ENCODE measurements at regions not wholly inside any gene's neighbourhood (a gene's known extent, or its start where the extent isn't known, plus 50 kb on each side); places are given as distances from the start of the nearest gene placed in this dataset.

- H3K36me3 Mint-ChIP-seq, result no peaks in the 10 kb centered on the region
- no peak overlapping the region for H3K4me3 ChIP-seq (ENCODE audit: low read length)
- intact Hi-C loops (cut with micrococcal nuclease), result loop anchor here in 1 of 2 donors (5.0 kb wide), 1 partner anchor 509 kb away; no protein-coding TSS in a partner anchor
- ChIA-PET POLR2A (no interaction called here), CTCF (no interaction called here)
- no peaks in the 10 kb centered on the region for H3K9me3 ChIP-seq (ENCODE audit: control insufficient read depth in 2 of 3, low read length in 3 of 3)
- no peaks in the 10 kb centered on the region for H3K36me3 ChIP-seq (ENCODE audit: control insufficient read depth in 2 of 3, insufficient read depth in 3 of 3, low read length in 3 of 3)
- H3K4me1 ChIP-seq (ENCODE audit: control insufficient read depth in 2 of 2, insufficient read depth in 2 of 2, low read length in 2 of 2), result no peaks in the 10 kb centered on the region
- DNase-seq (no peak), ATAC-seq (no peak)
- H3K27me3 Mint-ChIP-seq, result no peaks in the 10 kb centered on the region
- no peak overlapping the region for H3K4me3 Mint-ChIP-seq
- peaks cover 0 to 12% (median 3%) of the 10 kb centered on the region in 11 donors for H3K9me3 Mint-ChIP-seq
- no peaks in the 10 kb centered on the region for H3K27me3 ChIP-seq (ENCODE audit: control insufficient read depth in 2 of 2, insufficient read depth in 2 of 2, low read length in 2 of 2)
- no peaks in the 10 kb centered on the region for H3K4me1 Mint-ChIP-seq
- no peak overlapping the region for H3K27ac ChIP-seq (ENCODE audit: low read depth, low read length)
- H3K27ac Mint-ChIP-seq, result no peak overlapping the region
Measured at GRCh38 chr11:42772886-42773285, 538.9 kb upstream of the API5 start.

GRCh38 chr11:42773729-42774128, 538.1 kb upstream of the API5 start:
- Histone ChIP-seq H3K9me3 (ENCODE audit: control insufficient read depth in 2 of 3, low read length in 3 of 3) (no peaks in the 10 kb centered on the region), H3K36me3 (ENCODE audit: control insufficient read depth in 2 of 3, insufficient read depth in 3 of 3, low read length in 3 of 3) (no peaks in the 10 kb centered on the region), H3K4me3 (ENCODE audit: low read length) (no peak overlapping the region), H3K27ac (ENCODE audit: low read depth, low read length) (no peak overlapping the region), H3K4me1 (ENCODE audit: control insufficient read depth in 2 of 2, insufficient read depth in 2 of 2, low read length in 2 of 2) (no peaks in the 10 kb centered on the region), H3K27me3 (ENCODE audit: control insufficient read depth in 2 of 2, insufficient read depth in 2 of 2, low read length in 2 of 2) (no peaks in the 10 kb centered on the region)
- CTCF ChIA-PET, result no interaction called here
- peaks cover 0 to 8% (median 2%) of the 10 kb centered on the region in 11 donors for H3K9me3 Mint-ChIP-seq
- DNase-seq, result no peak
- no peaks in the 10 kb centered on the region for H3K27me3 Mint-ChIP-seq
- no peaks in the 10 kb centered on the region for H3K36me3 Mint-ChIP-seq
- no peaks in the 10 kb centered on the region for H3K4me1 Mint-ChIP-seq
- POLR2A ChIA-PET, result no interaction called here
- no peak overlapping the region for H3K27ac Mint-ChIP-seq
- ATAC-seq, result no peak
- intact Hi-C loops (cut with micrococcal nuclease), result loop anchor here in 1 of 2 donors (5.0 kb wide), 1 partner anchor 509 kb away; no protein-coding TSS in a partner anchor
- H3K4me3 Mint-ChIP-seq, result no peak overlapping the region

GRCh38 chr11:42774567-42774966, 537.2 kb upstream of the API5 start:
- Histone ChIP-seq H3K4me3 (ENCODE audit: low read length) (no peak overlapping the region), H3K4me1 (ENCODE audit: control insufficient read depth in 2 of 2, insufficient read depth in 2 of 2, low read length in 2 of 2) (no peaks in the 10 kb centered on the region), H3K9me3 (ENCODE audit: control insufficient read depth in 2 of 3, low read length in 3 of 3) (no peaks in the 10 kb centered on the region), H3K27me3 (ENCODE audit: control insufficient read depth in 2 of 2, insufficient read depth in 2 of 2, low read length in 2 of 2) (no peaks in the 10 kb centered on the region), H3K27ac (ENCODE audit: low read depth, low read length) (no peak overlapping the region), H3K36me3 (ENCODE audit: control insufficient read depth in 2 of 3, insufficient read depth in 3 of 3, low read length in 3 of 3) (no peaks in the 10 kb centered on the region)
- ChIA-PET POLR2A (no interaction called here), CTCF (no interaction called here)
- H3K27me3 Mint-ChIP-seq, result no peaks in the 10 kb centered on the region
- ATAC-seq (no peak), DNase-seq (no peak)
- peaks cover 0 to 8% (median 2%) of the 10 kb centered on the region in 11 donors for H3K9me3 Mint-ChIP-seq
- H3K4me1 Mint-ChIP-seq, result no peaks in the 10 kb centered on the region
- no peaks in the 10 kb centered on the region for H3K36me3 Mint-ChIP-seq
- H3K27ac Mint-ChIP-seq, result no peak overlapping the region
- intact Hi-C loops (cut with micrococcal nuclease), result loop anchor here in 1 of 2 donors (5.0 kb wide), 1 partner anchor 508 kb away; no protein-coding TSS in a partner anchor
- no peak overlapping the region for H3K4me3 Mint-ChIP-seq

- Histone ChIP-seq H3K9me3 (ENCODE audit: control insufficient read depth in 2 of 3, low read length in 3 of 3) (no peaks in the 10 kb centered on the region), H3K36me3 (ENCODE audit: control insufficient read depth in 2 of 3, insufficient read depth in 3 of 3, low read length in 3 of 3) (no peaks in the 10 kb centered on the region), H3K4me1 (ENCODE audit: control insufficient read depth in 2 of 2, insufficient read depth in 2 of 2, low read length in 2 of 2) (no peaks in the 10 kb centered on the region), H3K27me3 (ENCODE audit: control insufficient read depth in 2 of 2, insufficient read depth in 2 of 2, low read length in 2 of 2) (no peaks in the 10 kb centered on the region), H3K4me3 (ENCODE audit: low read length) (no peak overlapping the region), H3K27ac (ENCODE audit: low read depth, low read length) (no peak overlapping the region)
- CTCF ChIA-PET, result no interaction called here
- intact Hi-C loops (cut with micrococcal nuclease), result no loop called here
- no peak overlapping the region for H3K4me3 Mint-ChIP-seq
- H3K27me3 Mint-ChIP-seq, result no peaks in the 10 kb centered on the region
- POLR2A ChIA-PET, result no interaction called here
- ATAC-seq (no peak), DNase-seq (no peak)
- no peaks in the 10 kb centered on the region for H3K36me3 Mint-ChIP-seq
- no peak overlapping the region for H3K27ac Mint-ChIP-seq
- H3K9me3 Mint-ChIP-seq, result peaks cover 0 to 6% (median 2%) of the 10 kb centered on the region in 11 donors
- H3K4me1 Mint-ChIP-seq, result no peaks in the 10 kb centered on the region
Measured at GRCh38 chr11:42777776-42778175, 534.0 kb upstream of the API5 start.

GRCh38 chr11:42778193-42778592, 533.6 kb upstream of the API5 start:
- H3K4me1 Mint-ChIP-seq, result no peaks in the 10 kb centered on the region
- ATAC-seq, result no peak
- no peaks in the 10 kb centered on the region for H3K4me1 ChIP-seq (ENCODE audit: control insufficient read depth in 2 of 2, insufficient read depth in 2 of 2, low read length in 2 of 2)
- no peak overlapping the region for H3K27ac Mint-ChIP-seq
- intact Hi-C loops (cut with micrococcal nuclease), result no loop called here
- H3K4me3 Mint-ChIP-seq, result no peak overlapping the region
- ChIA-PET CTCF (no interaction called here), POLR2A (no interaction called here)
- no peak for DNase-seq
- no peaks in the 10 kb centered on the region for H3K36me3 ChIP-seq (ENCODE audit: control insufficient read depth in 2 of 3, insufficient read depth in 3 of 3, low read length in 3 of 3)
- H3K27me3 ChIP-seq (ENCODE audit: control insufficient read depth in 2 of 2, insufficient read depth in 2 of 2, low read length in 2 of 2), result no peaks in the 10 kb centered on the region
- no peaks in the 10 kb centered on the region for H3K36me3 Mint-ChIP-seq
- no peak overlapping the region for H3K27ac ChIP-seq (ENCODE audit: low read depth, low read length)
- H3K9me3 Mint-ChIP-seq, result peaks cover 0 to 6% (median 2%) of the 10 kb centered on the region in 11 donors
- no peaks in the 10 kb centered on the region for H3K9me3 ChIP-seq (ENCODE audit: control insufficient read depth in 2 of 3, low read length in 3 of 3)
- H3K27me3 Mint-ChIP-seq, result no peaks in the 10 kb centered on the region
- H3K4me3 ChIP-seq (ENCODE audit: low read length), result no peak overlapping the region

- ChIA-PET POLR2A (no interaction called here), CTCF (no interaction called here)
- Histone ChIP-seq H3K9me3 (ENCODE audit: control insufficient read depth in 2 of 3, low read length in 3 of 3) (no peaks in the 10 kb centered on the region), H3K27ac (ENCODE audit: low read depth, low read length) (no peak overlapping the region), H3K36me3 (ENCODE audit: control insufficient read depth in 2 of 3, insufficient read depth in 3 of 3, low read length in 3 of 3) (no peaks in the 10 kb centered on the region), H3K4me3 (ENCODE audit: low read length) (no peak overlapping the region), H3K27me3 (ENCODE audit: control insufficient read depth in 2 of 2, insufficient read depth in 2 of 2, low read length in 2 of 2) (no peaks in the 10 kb centered on the region), H3K4me1 (ENCODE audit: control insufficient read depth in 2 of 2, insufficient read depth in 2 of 2, low read length in 2 of 2) (no peaks in the 10 kb centered on the region)
- H3K4me3 Mint-ChIP-seq, result no peak overlapping the region
- intact Hi-C loops (cut with micrococcal nuclease), result no loop called here
- DNase-seq, result no peak
- peaks cover 0 to 6% (median 1%) of the 10 kb centered on the region in 11 donors for H3K9me3 Mint-ChIP-seq
- no peak for ATAC-seq
- no peaks in the 10 kb centered on the region for H3K27me3 Mint-ChIP-seq
- H3K27ac Mint-ChIP-seq, result no peak overlapping the region
- no peaks in the 10 kb centered on the region for H3K36me3 Mint-ChIP-seq
- H3K4me1 Mint-ChIP-seq, result no peaks in the 10 kb centered on the region
Measured at GRCh38 chr11:42779555-42779954, 532.2 kb upstream of the API5 start.

GRCh38 chr11:42786981-42787380, 524.8 kb upstream of the API5 start:
- POLR2A ChIA-PET, result no interaction called here
- peaks cover 0 to 11% (median 5%) of the 10 kb centered on the region in 11 donors for H3K9me3 Mint-ChIP-seq
- H3K27me3 Mint-ChIP-seq, result no peaks in the 10 kb centered on the region
- intact Hi-C loops (cut with micrococcal nuclease), result no loop called here
- H3K4me3 ChIP-seq (ENCODE audit: low read length), result no peak overlapping the region
- H3K4me1 ChIP-seq (ENCODE audit: control insufficient read depth in 2 of 2, insufficient read depth in 2 of 2, low read length in 2 of 2), result no peaks in the 10 kb centered on the region
- no peak overlapping the region for H3K4me3 Mint-ChIP-seq
- no peaks in the 10 kb centered on the region for H3K36me3 Mint-ChIP-seq
- CTCF ChIA-PET, result no interaction called here
- no peak overlapping the region for H3K27ac ChIP-seq (ENCODE audit: low read depth, low read length)
- DNase-seq (no peak), ATAC-seq (no peak)
- H3K36me3 ChIP-seq (ENCODE audit: control insufficient read depth in 2 of 3, insufficient read depth in 3 of 3, low read length in 3 of 3), result no peaks in the 10 kb centered on the region
- no peak overlapping the region for H3K27ac Mint-ChIP-seq
- H3K27me3 ChIP-seq (ENCODE audit: control insufficient read depth in 2 of 2, insufficient read depth in 2 of 2, low read length in 2 of 2), result no peaks in the 10 kb centered on the region
- no peaks in the 10 kb centered on the region for H3K4me1 Mint-ChIP-seq
- no peaks in the 10 kb centered on the region for H3K9me3 ChIP-seq (ENCODE audit: control insufficient read depth in 2 of 3, low read length in 3 of 3)

Measured in naive thymus-derived CD4-positive, alpha-beta T cell (primary cell).